ENCODE measurements at regions not wholly inside any gene's neighbourhood (a gene's known extent, or its start where the extent isn't known, plus 50 kb on each side); places are given as distances from the start of the nearest gene placed in this dataset.

- H3K4me3 ChIP-seq (ENCODE audit: insufficient read depth, low read depth, low read length, poor library complexity, severe bottlenecking): no peak overlapping the region
- no peak overlapping the region for H3K27ac ChIP-seq (ENCODE audit: insufficient read depth, low read length, poor library complexity, severe bottlenecking)
- no peaks in the 10 kb centered on the region for H3K36me3 ChIP-seq (ENCODE audit: control insufficient read depth, insufficient read depth, low read length)
- no peak for DNase-seq
- H3K9me3 ChIP-seq (ENCODE audit: control insufficient read depth, low read length): no peaks in the 10 kb centered on the region
- no peaks in the 10 kb centered on the region for H3K4me1 ChIP-seq (ENCODE audit: control insufficient read depth, insufficient read depth, low read length, poor library complexity, severe bottlenecking)
- H3K27me3 ChIP-seq (replicated peaks; ENCODE audit: control insufficient read depth, insufficient read depth, low read length, poor library complexity, severe bottlenecking): no peaks in the 10 kb centered on the region
Observed at GRCh38 chr10:130656187-130656575, 520.0 kb downstream of the GLRX3 start.

- Histone ChIP-seq H3K27me3 (replicated peaks; ENCODE audit: control insufficient read depth, insufficient read depth, low read length, poor library complexity, severe bottlenecking) (no peaks in the 10 kb centered on the region), H3K36me3 (ENCODE audit: control insufficient read depth, insufficient read depth, low read length) (no peaks in the 10 kb centered on the region), H3K4me1 (ENCODE audit: control insufficient read depth, insufficient read depth, low read length, poor library complexity, severe bottlenecking) (no peaks in the 10 kb centered on the region), H3K4me3 (ENCODE audit: insufficient read depth, low read depth, low read length, poor library complexity, severe bottlenecking) (no peak overlapping the region), H3K9me3 (ENCODE audit: control insufficient read depth, low read length) (no peaks in the 10 kb centered on the region), H3K27ac (ENCODE audit: insufficient read depth, low read length, poor library complexity, severe bottlenecking) (no peak overlapping the region)
- DNase-seq: no peak
Observed at GRCh38 chr10:130656582-130657133, 520.5 kb downstream of the GLRX3 start.

- no peak overlapping the region for H3K27ac ChIP-seq (ENCODE audit: insufficient read depth, low read length, poor library complexity, severe bottlenecking)
- H3K4me1 ChIP-seq (ENCODE audit: control insufficient read depth, insufficient read depth, low read length, poor library complexity, severe bottlenecking): no peaks in the 10 kb centered on the region
- no peak overlapping the region for H3K4me3 ChIP-seq (ENCODE audit: insufficient read depth, low read depth, low read length, poor library complexity, severe bottlenecking)
- H3K36me3 ChIP-seq (ENCODE audit: control insufficient read depth, insufficient read depth, low read length): no peaks in the 10 kb centered on the region
- H3K27me3 ChIP-seq (replicated peaks; ENCODE audit: control insufficient read depth, insufficient read depth, low read length, poor library complexity, severe bottlenecking): no peaks in the 10 kb centered on the region
- no peak for DNase-seq
- H3K9me3 ChIP-seq (ENCODE audit: control insufficient read depth, low read length): no peaks in the 10 kb centered on the region
Observed at GRCh38 chr10:130658687-130659290, 522.6 kb downstream of the GLRX3 start.

GRCh38 chr10:130659528-130659927 lies 523.3 kb downstream of the GLRX3 start:
- H3K27me3 ChIP-seq (replicated peaks; ENCODE audit: control insufficient read depth, insufficient read depth, low read length, poor library complexity, severe bottlenecking): no peaks in the 10 kb centered on the region
- no peak for DNase-seq
- H3K9me3 ChIP-seq (ENCODE audit: control insufficient read depth, low read length): no peaks in the 10 kb centered on the region
- no peaks in the 10 kb centered on the region for H3K4me1 ChIP-seq (ENCODE audit: control insufficient read depth, insufficient read depth, low read length, poor library complexity, severe bottlenecking)
- H3K27ac ChIP-seq (ENCODE audit: insufficient read depth, low read length, poor library complexity, severe bottlenecking): no peak overlapping the region
- H3K36me3 ChIP-seq (ENCODE audit: control insufficient read depth, insufficient read depth, low read length): no peaks in the 10 kb centered on the region
- H3K4me3 ChIP-seq (ENCODE audit: insufficient read depth, low read depth, low read length, poor library complexity, severe bottlenecking): no peak overlapping the region

GRCh38 chr10:130660266-130660665 lies 524.1 kb downstream of the GLRX3 start:
- H3K27ac ChIP-seq (ENCODE audit: insufficient read depth, low read length, poor library complexity, severe bottlenecking): no peak overlapping the region
- no peaks in the 10 kb centered on the region for H3K27me3 ChIP-seq (replicated peaks; ENCODE audit: control insufficient read depth, insufficient read depth, low read length, poor library complexity, severe bottlenecking)
- H3K36me3 ChIP-seq (ENCODE audit: control insufficient read depth, insufficient read depth, low read length): no peaks in the 10 kb centered on the region
- H3K4me3 ChIP-seq (ENCODE audit: insufficient read depth, low read depth, low read length, poor library complexity, severe bottlenecking): no peak overlapping the region
- no peaks in the 10 kb centered on the region for H3K9me3 ChIP-seq (ENCODE audit: control insufficient read depth, low read length)
- no peak for DNase-seq
- H3K4me1 ChIP-seq (ENCODE audit: control insufficient read depth, insufficient read depth, low read length, poor library complexity, severe bottlenecking): no peaks in the 10 kb centered on the region

- DNase-seq: no peak
Observed at GRCh38 chr10:130661419-130661818, 525.2 kb downstream of the GLRX3 start.

GRCh38 chr10:130662775-130663174 lies 526.6 kb downstream of the GLRX3 start:
- H3K4me3 ChIP-seq (ENCODE audit: insufficient read depth, low read depth, low read length, poor library complexity, severe bottlenecking): no peak overlapping the region
- no peaks in the 10 kb centered on the region for H3K9me3 ChIP-seq (ENCODE audit: control insufficient read depth, low read length)
- no peak for DNase-seq
- H3K36me3 ChIP-seq (ENCODE audit: control insufficient read depth, insufficient read depth, low read length): no peaks in the 10 kb centered on the region
- H3K27me3 ChIP-seq (replicated peaks; ENCODE audit: control insufficient read depth, insufficient read depth, low read length, poor library complexity, severe bottlenecking): no peaks in the 10 kb centered on the region
- H3K27ac ChIP-seq (ENCODE audit: insufficient read depth, low read length, poor library complexity, severe bottlenecking): no peak overlapping the region
- no peaks in the 10 kb centered on the region for H3K4me1 ChIP-seq (ENCODE audit: control insufficient read depth, insufficient read depth, low read length, poor library complexity, severe bottlenecking)

More at GRCh38 chr10:130661419-130661818, 525.2 kb downstream of the GLRX3 start:
- Histone ChIP-seq H3K27ac (ENCODE audit: insufficient read depth, low read length, poor library complexity, severe bottlenecking) (no peak overlapping the region), H3K4me3 (ENCODE audit: insufficient read depth, low read depth, low read length, poor library complexity, severe bottlenecking) (no peak overlapping the region), H3K36me3 (ENCODE audit: control insufficient read depth, insufficient read depth, low read length) (no peaks in the 10 kb centered on the region), H3K4me1 (ENCODE audit: control insufficient read depth, insufficient read depth, low read length, poor library complexity, severe bottlenecking) (no peaks in the 10 kb centered on the region), H3K9me3 (ENCODE audit: control insufficient read depth, low read length) (no peaks in the 10 kb centered on the region), H3K27me3 (replicated peaks; ENCODE audit: control insufficient read depth, insufficient read depth, low read length, poor library complexity, severe bottlenecking) (no peaks in the 10 kb centered on the region)

- no peaks in the 10 kb centered on the region for H3K4me1 ChIP-seq (ENCODE audit: control insufficient read depth, insufficient read depth, low read length, poor library complexity, severe bottlenecking)
- no peaks in the 10 kb centered on the region for H3K9me3 ChIP-seq (ENCODE audit: control insufficient read depth, low read length)
- H3K27me3 ChIP-seq (replicated peaks; ENCODE audit: control insufficient read depth, insufficient read depth, low read length, poor library complexity, severe bottlenecking): no peaks in the 10 kb centered on the region
- H3K4me3 ChIP-seq (ENCODE audit: insufficient read depth, low read depth, low read length, poor library complexity, severe bottlenecking): no peak overlapping the region
- no peaks in the 10 kb centered on the region for H3K36me3 ChIP-seq (ENCODE audit: control insufficient read depth, insufficient read depth, low read length)
- H3K27ac ChIP-seq (ENCODE audit: insufficient read depth, low read length, poor library complexity, severe bottlenecking): no peak overlapping the region
- no peak for DNase-seq
Observed at GRCh38 chr10:130664526-130664925, 528.3 kb downstream of the GLRX3 start.

GRCh38 chr10:130666215-130666614 lies 530.0 kb downstream of the GLRX3 start:
- H3K9me3 ChIP-seq (ENCODE audit: control insufficient read depth, low read length): no peaks in the 10 kb centered on the region
- no peak for DNase-seq
- no peaks in the 10 kb centered on the region for H3K27me3 ChIP-seq (replicated peaks; ENCODE audit: control insufficient read depth, insufficient read depth, low read length, poor library complexity, severe bottlenecking)
- no peaks in the 10 kb centered on the region for H3K4me1 ChIP-seq (ENCODE audit: control insufficient read depth, insufficient read depth, low read length, poor library complexity, severe bottlenecking)
- H3K4me3 ChIP-seq (ENCODE audit: insufficient read depth, low read depth, low read length, poor library complexity, severe bottlenecking): no peak overlapping the region
- no peak overlapping the region for H3K27ac ChIP-seq (ENCODE audit: insufficient read depth, low read length, poor library complexity, severe bottlenecking)
- H3K36me3 ChIP-seq (ENCODE audit: control insufficient read depth, insufficient read depth, low read length): no peaks in the 10 kb centered on the region

GRCh38 chr10:130686689-130687300 lies 550.6 kb downstream of the GLRX3 start:
- H3K27me3 ChIP-seq (replicated peaks; ENCODE audit: control insufficient read depth, insufficient read depth, low read length, poor library complexity, severe bottlenecking): no peaks in the 10 kb centered on the region
- H3K4me3 ChIP-seq (ENCODE audit: insufficient read depth, low read depth, low read length, poor library complexity, severe bottlenecking): no peak overlapping the region
- no peak for DNase-seq
- H3K27ac ChIP-seq (ENCODE audit: insufficient read depth, low read length, poor library complexity, severe bottlenecking): no peak overlapping the region
- no peaks in the 10 kb centered on the region for H3K9me3 ChIP-seq (ENCODE audit: control insufficient read depth, low read length)
- H3K36me3 ChIP-seq (ENCODE audit: control insufficient read depth, insufficient read depth, low read length): no peaks in the 10 kb centered on the region
- H3K4me1 ChIP-seq (ENCODE audit: control insufficient read depth, insufficient read depth, low read length, poor library complexity, severe bottlenecking): no peaks in the 10 kb centered on the region

Data from effector memory CD4-positive, alpha-beta T cell (primary cell).